Anterior cingulate cortex (tissue), 58 donors: ENCODE measurements at regions not wholly inside any gene's neighbourhood (a gene's known extent, or its start where the extent isn't known, plus 50 kb on each side); places are given as distances from the start of the nearest gene placed in this dataset.
"Not testable (repeated sequence)": the region's sequence is repeated elsewhere in the genome, so short reads cannot be mapped to it uniquely, and the experiment has no call there.

Experiments used
- DNase-seq, 58 donors: peaks; one replicate each; lab custom pipeline; 2025; lab: John Stamatoyannopoulos, UW

DNA sequence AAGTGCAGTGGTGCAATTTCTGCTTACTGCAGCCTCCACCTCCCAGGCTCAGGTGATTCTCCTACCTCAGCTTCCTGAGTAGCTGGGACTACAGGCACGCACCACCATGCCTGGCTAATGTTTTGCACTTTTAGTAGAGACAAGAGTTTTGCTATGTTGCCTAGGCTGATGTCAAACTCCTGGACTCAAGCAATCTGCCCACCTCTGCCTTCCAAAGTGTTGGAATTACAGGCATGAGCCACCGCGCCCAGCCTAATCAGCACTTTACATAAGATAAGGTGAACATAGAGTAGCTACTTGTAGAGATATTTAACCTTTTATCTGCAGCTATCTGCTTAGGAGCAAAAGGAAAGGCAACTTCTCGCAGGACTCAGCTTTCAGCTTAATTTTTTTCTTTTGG lies 77.5 kb upstream of the RGPD5 start:
- not testable (repeated sequence) for DNase-seq

DNA sequence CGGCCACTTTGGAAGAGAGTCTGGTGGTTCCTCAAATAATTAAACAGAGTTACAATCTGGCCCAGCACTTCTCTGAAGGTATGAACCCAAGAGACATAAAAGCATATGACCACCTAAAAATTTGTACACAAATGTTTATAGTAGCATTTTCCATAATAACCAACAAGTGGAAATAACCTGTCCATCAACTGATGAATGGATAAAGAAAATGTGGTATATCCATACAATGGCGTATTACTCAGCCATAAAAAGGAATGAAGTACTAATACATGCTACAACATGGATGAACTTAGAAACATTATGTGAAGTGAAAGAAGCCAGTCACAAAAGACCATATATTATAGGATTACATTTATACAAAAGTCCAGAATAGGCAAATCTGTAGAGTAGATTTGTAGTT lies 76.0 kb upstream of the RGPD5 start:
- no peak for DNase-seq

DNA sequence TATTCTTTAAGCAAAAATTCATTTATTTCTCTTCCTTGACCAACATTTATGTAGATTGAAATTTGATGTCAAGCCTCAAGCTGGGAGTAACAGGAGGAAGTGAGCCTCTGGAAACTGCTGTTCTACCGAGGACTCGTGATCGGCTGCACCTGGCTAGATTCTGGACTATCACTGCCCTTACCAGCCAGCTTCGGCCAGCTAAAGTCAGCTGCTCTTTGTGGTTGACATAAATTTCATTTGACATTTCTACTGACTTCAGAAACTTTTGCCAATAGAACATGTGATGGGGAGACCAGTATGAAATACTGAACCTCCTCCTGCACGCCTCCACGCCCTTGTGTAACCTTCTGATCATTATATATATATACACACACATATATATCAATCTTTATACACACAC lies 74.2 kb upstream of the RGPD5 start:
- no peak for DNase-seq

DNA sequence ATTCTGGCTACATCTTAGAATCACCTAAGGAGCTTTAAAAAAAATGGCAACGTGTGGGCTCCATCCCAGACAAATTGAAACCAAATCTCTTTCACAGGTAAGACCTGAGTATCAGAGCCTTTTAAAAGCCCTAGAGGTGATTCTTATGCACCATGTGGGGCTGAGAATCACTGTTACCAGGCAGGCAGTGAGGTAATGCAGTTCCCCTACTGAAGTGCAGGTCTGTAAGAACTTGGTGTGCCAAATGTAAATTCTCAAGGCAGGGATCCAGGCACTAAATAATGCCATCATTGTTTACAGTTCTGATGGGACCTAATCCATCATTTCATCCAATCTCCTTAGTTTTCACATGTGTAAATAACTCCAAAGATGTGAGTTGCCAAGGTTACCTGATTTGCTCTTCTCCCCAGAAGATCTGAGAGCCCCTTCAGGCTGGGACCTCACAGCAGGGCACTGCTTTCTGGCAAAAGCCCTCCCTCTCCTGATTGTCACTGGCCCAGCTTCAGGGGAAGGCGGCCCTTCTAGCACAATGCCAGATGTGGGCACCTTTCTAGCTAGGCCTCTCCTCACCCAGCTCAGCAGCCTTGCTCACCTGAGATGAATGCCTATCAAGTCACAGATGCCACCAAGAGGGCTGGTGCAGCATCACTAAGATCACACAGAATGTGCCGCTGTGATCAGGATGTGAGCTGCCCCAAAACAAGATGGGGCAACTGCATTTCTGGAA lies 73.6 kb upstream of the RGPD5 start:
- DNase-seq = no peak

DNA sequence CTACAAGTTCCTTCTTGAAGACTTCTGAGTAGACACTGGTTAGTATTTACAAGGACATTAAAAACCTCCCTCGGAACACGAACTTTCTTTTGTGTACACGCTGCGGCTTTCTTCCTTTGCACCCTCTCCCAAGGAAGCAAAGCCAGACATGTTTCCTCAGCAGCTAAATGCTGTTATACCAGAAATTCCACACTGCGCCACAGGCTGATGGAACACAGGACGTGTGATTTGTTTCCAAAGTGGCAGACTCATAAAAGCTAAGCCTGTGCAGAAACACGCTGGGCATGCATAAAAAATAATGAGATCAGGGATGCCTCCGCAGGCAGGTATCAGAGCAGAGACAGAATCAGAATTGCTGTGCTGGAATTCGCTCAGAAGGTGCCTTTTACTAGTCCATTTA lies 73.0 kb upstream of the RGPD5 start:
- no peak for DNase-seq

DNA sequence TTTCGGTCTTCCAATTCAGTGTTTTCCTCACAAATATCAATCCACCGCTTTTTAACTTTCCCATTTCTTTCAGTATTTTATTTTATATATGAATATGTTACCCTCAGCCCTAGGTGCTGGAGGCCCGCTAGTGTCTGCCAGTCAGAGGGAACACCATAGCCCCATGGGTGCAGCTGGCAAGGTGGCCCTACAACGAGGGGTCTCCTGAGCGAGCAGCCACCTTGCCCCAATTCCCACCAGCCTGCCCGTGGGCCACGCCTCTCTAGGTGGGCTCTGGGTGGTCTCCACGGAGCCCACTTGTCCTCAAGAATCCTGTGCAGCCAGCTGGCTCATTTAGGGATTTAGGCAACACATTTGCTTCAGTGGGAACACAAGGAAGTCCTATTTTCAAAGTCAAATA lies 72.5 kb upstream of the RGPD5 start:
- DNase-seq = no peak

DNA sequence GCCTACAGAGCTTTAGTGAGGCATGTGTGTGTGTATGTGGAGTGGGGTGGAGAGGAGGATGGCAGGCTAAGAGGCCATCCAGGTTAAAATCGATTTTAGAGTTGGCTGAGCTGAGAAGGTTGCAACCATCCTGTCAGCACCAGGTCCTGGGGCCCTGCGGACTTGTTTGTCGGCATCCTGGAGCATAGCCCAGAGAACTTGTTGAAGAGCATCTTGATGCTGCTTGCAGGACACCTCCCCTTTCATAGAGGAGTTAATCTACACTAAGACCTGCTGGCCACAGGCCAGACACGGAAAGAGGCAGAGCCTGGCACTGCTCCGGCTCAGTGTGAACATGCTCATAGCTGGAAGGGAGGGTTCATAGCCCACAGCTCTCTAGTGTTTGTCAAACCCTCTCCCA lies 72.1 kb upstream of the RGPD5 start:
- peak in 1 of 58 donors; percentile 16 for DNase-seq

DNA sequence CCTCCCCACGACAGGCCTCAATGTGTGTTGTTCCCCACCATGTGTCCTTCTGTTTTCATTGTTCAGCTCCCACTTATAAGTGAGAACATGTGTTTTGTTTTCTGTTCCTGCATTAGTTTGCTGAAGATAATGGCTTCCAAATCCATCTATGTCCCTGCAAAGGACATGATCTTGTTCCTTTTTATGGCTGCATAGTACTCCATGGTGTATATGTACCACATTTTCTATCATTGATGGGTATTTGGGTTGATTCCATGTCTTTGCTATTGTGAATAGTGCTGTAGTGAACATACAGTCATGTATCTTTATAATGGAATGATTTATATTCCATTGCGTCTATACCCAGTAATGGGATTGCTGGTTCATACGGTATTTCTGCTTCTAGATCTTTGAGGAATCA lies 71.5 kb upstream of the RGPD5 start:
- not testable (repeated sequence) for DNase-seq

DNA sequence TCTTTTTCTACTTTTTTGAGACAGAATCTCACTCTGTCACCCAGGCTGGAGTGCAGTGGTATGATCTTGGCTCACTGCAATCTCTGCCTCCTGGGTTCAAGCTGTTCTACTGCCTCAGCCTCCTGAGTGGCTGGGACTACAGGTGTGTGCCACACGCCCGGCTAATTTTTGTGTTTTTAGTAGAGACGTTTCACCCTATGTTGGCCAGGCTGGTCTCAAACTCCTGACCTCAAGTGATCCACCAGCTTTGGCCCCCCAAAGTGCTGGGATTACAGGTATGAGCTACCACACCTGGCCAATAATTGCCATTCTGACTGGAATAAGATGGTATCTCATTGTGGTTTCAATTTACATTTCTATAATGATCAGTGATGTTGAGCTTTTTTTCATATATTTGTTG lies 71.0 kb upstream of the RGPD5 start:
- DNase-seq = not testable (repeated sequence)

DNA sequence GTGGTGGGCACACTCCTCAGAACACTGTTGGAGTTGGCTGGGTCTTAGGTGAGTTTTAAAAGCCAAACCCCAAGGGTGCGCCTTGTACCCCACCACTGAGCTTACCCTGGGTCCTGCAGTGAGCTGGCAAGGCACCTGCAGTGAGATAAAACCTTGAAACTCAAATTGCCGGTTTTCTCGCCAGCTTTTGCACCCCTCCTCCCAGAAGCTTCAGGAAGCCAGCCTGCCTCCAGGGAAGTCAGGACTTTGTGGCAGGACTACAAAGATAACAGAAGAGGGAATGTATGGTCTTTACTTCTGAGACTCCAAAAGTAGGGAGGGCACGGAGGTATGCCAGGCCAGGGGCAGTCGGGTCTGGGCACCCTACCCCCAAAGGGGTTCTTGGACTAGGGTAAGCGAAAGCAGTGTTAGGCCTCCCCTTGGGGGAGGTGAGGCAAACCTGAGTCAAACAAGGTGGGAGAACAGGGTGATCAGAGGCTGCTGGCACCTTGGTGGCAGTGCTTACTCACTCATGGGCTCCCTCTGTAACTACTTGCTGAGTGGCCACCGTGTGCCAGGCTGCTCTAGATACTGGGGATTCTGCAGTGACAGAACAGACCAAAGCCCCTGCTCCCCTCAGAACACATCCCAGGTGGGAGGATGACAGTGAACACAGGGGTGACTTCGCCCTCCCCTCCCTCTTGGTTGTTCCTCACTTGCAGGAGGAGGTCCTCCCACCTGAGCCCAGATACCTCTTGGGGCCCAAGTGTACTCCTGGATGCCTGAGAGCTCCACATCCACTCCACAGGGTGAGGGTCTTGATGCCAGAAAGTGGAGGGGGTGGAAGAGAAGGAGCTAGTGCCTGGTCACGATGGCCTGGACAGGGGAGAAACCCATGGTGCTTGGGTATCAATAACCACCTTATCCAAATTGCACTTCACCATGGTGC lies 69.3 kb upstream of the RGPD5 start:
- DNase-seq = no peak

DNA sequence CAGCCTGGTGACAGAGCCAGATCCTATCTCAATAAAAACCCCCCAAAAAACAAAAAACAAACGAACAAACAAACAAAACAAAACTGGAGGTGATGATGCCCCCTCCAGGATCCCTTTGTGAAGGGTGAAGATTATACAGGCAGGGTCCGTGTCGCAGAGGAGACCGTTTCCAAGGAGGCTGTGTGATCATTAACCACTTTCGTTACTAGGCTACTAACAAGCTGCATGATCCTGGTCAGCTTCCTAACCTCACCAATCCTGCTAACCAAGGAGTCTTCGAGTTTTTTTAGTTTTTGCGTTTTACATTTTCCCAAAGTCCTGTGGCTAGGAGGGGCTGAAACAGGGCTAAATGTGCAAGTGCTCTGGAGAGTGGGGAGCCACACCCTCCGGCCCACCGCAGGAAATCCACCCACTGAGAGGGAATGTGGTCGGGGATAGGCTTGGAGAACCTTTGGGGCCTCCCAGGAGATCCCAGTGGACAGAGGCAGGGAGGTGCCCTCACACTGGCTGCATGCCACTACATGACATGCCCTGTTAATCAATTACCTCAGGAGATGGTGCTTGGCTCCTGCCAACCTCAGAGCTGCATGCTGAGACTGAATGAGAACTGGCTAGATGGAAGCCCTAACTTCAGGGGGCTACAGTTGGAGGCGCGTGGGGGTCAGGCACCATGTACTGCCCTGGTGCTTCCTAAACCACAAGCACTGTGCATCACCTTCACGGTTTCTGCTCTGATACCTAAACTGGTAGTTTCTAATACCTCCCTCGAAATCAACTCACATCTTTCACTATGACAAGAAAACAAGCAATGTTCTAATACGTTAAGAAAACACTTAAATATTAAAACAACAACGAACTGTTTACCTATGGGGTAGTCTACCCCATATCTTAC lies 67.5 kb upstream of the RGPD5 start:
- DNase-seq = no peak

DNA sequence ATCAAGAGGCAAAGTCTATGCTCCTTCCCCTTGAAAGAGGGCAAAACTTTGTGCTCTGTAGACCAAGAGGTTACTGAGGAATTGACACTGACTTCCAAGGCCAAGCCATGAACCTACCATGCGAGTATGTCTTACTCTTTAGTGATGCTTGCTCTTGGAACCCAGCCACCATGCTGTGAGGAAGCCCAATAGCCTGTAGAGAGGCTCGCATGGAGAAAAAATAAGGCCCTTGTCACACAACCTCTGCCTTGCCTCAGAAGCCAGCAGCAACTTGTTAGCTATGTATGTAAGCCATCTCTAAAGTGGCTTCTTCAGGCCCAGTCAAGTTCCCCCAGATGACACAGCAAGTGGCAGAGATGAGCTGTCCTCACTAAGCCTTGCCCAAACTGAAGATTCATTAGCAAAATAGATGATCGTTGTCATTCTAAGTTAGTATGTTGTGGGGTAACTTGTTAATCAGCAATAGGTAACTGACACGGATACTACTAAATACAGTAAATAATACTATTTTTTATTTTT lies 66.1 kb upstream of the RGPD5 start:
- DNase-seq = no peak

DNA sequence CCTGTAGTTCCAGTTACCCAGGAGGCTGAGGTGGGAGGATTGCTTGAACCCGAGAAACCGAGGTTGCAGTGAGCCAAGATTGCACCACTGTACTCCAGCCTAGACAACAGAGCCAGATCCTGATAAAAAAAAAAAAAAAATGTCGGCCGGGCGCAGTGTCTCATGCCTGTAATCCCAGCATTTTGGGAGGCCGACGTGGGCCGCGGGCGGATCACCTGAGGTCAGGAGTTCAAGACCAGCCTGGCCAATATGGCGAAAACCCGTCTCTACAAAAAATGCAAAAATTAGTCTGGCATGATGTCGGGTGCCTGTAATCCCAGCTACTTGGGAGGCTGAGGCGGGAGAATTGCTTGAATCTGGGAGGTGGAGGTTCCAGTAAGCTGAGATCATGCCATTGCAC lies 60.4 kb upstream of the RGPD5 start:
- DNase-seq = not testable (repeated sequence)

DNA sequence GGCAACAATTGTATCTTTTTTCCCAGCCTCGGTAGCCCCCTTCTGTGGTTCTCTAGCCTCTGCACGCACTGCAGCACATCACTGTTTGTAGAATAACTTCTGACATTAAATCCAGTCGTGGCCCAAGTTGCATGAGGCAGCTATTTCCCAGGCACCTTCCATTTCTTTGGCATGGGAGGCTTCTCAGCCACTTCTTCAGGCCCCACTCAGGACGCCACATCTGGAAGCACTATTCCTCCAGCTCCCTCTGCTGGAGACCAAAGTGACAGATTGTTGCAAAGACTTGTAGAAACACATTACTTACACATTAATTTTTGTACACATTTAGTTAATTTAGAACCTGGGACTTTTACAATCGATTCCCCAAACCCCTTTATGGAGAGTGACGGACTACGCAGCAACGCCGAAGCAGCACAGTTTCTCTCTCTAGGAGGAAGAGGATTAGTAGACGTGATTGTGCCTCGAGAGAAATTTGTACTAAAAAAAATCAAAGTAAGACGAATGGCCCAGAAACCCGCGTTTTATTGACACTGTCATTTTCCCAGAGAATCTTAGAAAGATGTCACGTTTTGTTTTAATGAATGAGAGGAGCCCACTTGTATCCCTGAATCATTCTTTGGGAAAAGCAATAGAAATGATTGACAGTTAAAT lies 57.8 kb upstream of the RGPD5 start:
- DNase-seq = peak in 41 of 58 donors; percentile 1 to 52 (median 23)
